PFSK-1 (cell line): ENCODE measurements at regions not wholly inside any gene's neighbourhood (a gene's known extent, or its start where the extent isn't known, plus 50 kb on each side); places are given as distances from the start of the nearest gene placed in this dataset.

Experiments
- FOXP2 ChIP-seq: optimal IDR thresholded peaks from 2 replicates; pipeline ENCODE3; 2011; ENCODE audit warnings: borderline replicate concordance, control low read depth, inconsistent platforms; ENCODE audit not compliant: insufficient read depth; ENCODE audit errors: extremely low read length, extremely low read depth
- POLR2AphosphoS5 ChIP-seq: IDR thresholded peaks from 2 replicates; pipeline ENCODE4 v1.6.1; 2012; ENCODE audit warnings: low read depth, mild to moderate bottlenecking, control low read depth, low read length, moderate library complexity
- REST ChIP-seq, 2 experiments: IDR thresholded peaks; 2 replicates each; pipeline versions ENCODE4 v1.6.1 to v1.8.0; 2011 to 2012; ENCODE audit warnings: low read depth in 2 of 2, low read length in 2 of 2, control low read depth in 1 of 2, inconsistent platforms in 1 of 2, mild to moderate bottlenecking in 1 of 2, moderate library complexity in 1 of 2; ENCODE audit not compliant: insufficient read depth in 1 of 2
- SIN3A ChIP-seq: IDR thresholded peaks from 2 replicates; pipeline ENCODE4 v1.6.1; 2012; ENCODE audit warnings: mild to moderate bottlenecking, low read length, moderate library complexity, borderline replicate concordance; ENCODE audit not compliant: insufficient read depth
- TAF1 ChIP-seq: IDR thresholded peaks from 2 replicates; pipeline ENCODE4 v1.6.1; 2012; ENCODE audit warnings: low read length, control low read depth, borderline replicate concordance; ENCODE audit not compliant: insufficient read depth

- TF ChIP-seq TAF1 (no peak), REST (IDR thresholded peaks at IDR 0.05; ENCODE audit: insufficient read depth in 1 of 2, low read depth in 2 of 2, low read length in 2 of 2) (no peak), SIN3A (no peak), FOXP2 (no peak), POLR2AphosphoS5 (no peak)
Observed at GRCh38 chr3:10623578-10624275, 118.3 kb upstream of the ATP2B2 start.

- TF ChIP-seq SIN3A (no peak), FOXP2 (no peak), REST (IDR thresholded peaks at IDR 0.05; ENCODE audit: insufficient read depth in 1 of 2, low read depth in 2 of 2, low read length in 2 of 2) (no peak)
Observed at GRCh38 chr3:10625323-10625722, 119.9 kb upstream of the ATP2B2 start.

GRCh38 chr3:10627884-10628572, 122.6 kb upstream of the ATP2B2 start:
- no peak for TF ChIP-seq POLR2AphosphoS5
- no peak for TF ChIP-seq SIN3A
- TF ChIP-seq REST (IDR thresholded peaks at IDR 0.05; ENCODE audit: insufficient read depth in 1 of 2, low read depth in 2 of 2, low read length in 2 of 2), result no peak
- TF ChIP-seq FOXP2, result no peak
- TF ChIP-seq TAF1, result no peak

GRCh38 chr3:10628891-10629670, 123.7 kb upstream of the ATP2B2 start:
- TF ChIP-seq POLR2AphosphoS5 (no peak), FOXP2 (no peak), REST (IDR thresholded peaks at IDR 0.05; ENCODE audit: insufficient read depth in 1 of 2, low read depth in 2 of 2, low read length in 2 of 2) (no peak), SIN3A (no peak), TAF1 (no peak)
